ENCODE measurements at regions not wholly inside any gene's neighbourhood (a gene's known extent, or its start where the extent isn't known, plus 50 kb on each side); places are given as distances from the start of the nearest gene placed in this dataset.
"Not testable (repeated sequence)": the region's sequence is repeated elsewhere in the genome, so short reads cannot be mapped to it uniquely, and the experiment has no call there.

DNA sequence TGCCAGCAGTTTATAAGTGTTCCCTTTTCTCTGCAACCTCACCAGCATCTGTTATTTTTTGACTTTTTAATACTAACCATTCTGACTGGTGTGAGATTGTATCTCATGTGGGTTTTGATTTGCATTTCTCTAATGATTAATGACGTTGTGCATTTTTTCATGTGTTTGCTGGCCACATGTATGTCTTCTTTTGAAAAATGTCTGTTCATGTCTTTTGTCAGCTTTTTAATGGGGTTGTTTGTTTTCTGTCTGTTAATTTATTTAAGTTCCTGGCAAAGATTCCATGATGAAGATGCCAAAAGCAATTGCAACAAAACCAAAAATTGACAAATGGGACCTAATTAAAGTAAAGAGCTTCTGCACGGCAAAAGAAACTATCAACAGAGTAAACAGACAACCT, 137.2 kb upstream of the JCAD start:
- DNase-seq: not testable (repeated sequence)

DNA sequence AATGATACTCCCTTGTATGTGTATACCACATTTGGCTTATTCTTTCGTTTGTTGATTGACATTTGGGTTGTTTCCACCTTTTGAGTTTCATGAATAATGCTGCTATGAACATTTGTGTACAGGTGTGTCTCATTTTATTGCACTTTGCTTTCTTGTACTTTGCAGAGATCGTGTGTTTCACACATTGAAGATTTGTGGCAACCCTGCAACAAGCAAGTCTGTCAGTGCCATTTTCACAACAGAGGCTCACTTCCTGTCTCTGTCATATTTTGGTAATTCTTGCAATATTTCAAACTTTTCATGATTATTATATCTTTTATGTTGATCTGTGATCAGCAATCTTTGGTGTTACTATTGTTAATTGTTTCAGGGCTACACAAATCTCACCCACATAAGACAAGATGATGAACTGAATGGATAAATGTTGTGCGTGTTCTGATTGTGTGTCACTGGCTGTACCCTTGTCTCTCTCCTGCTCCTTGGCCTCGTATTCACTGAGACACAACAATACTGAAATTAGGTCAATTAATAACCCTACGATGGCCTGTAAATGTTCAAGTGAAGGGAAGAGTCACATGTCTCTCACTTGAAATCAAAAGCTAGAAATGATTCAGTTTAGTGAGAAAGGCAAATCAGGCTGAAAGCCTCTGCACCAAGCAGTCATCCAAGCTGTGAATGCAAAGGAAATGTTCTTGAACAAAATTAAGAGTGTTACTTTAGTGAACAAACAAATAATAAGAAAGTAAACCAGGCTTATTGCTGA, 133.6 kb upstream of the JCAD start:
- no peak for DNase-seq

DNA sequence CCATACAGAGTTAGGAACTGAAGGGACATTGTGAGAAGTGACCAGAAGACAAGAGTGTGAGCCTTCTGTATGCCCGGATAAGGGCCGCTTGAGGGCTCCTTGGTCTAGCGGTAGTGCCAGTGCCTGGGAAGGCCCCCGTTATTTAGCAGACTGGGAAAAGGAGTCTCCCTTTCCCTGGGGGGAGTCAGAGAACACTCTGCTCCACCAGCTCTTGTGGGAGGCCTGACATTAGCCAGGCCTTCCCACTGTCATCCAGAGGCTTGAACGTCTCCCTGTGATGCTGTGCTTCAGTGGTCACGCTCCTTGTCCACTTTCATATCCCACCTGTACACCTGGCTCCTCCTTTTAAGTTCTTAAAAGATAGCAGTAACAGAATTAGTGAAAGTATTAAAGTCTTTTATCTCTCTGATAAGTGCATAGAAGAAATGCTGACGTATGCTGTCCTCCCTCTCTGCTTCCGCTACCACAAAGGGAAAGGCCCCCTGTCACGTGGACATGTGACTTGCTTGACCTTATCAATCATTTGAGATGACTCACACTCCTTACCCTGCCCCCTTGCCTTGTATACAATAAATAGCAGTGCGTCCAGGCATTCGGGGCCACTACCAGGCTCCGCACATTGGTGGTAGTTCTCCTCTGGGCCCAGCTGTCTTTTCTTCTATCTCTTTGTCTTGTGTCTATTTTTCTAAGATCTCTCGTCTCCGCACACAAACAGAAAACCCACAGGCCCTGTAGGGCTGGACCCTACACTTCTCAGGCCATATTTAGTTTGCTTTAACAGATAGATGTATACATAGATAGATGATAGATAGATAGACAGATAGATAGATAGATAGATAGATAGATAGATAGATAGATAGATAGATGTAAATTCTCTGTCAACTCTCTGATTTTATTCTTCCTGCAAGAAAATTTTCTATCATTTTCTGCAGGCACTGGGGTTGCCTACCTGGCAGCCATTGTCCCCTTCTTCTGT, 131.5 kb upstream of the JCAD start:
- no peak for DNase-seq

DNA sequence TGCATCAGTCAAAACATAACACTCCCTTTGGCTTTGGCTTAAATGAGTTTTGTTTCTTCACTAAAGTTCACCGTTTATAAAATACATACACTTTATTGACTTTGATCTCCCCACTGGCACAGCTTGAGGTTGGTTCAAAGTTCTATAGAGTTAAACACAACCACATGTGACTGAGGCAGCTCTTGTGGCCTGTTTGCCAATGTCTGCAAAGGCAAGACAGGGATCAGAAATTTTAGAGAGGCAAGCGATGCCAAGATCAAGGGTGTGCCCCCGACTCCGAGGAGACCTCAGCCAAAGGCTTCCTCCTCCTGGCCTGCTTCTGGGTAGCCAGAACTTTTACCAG, 129.8 kb upstream of the JCAD start:
- no peak for DNase-seq

DNA sequence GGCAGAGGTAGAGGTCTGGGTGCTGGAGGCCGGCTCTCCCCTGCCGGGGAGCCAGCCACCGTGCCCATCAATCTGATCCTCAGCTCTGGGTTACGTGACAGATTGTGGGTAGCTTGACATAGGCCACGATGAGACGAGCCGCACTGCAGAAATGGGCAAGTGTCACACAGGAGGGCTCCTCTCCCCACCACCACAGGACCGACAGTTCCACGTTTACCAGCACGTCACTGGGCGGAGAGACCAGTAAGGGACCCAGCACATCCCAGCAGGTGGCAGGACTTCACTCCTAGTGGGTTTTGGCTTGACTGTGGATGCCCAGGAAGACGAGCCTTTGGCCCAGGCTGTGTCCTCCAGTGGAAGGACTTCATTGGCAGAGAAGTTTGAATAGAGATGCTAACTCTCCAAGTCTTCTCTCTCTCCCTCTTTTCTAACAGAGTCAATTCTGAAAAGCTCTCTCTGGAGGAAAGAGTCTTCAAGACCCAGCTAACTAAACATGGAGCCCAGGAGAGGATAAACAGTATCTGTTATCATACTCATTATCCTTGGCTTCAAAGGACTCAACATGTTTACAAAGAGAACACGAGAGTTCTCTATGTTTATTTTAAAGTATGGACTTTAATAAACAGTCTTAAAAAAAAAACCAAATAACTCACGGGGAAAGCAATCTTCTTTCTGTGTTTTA, 129.3 kb upstream of the JCAD start:
- DNase-seq: no peak

DNA sequence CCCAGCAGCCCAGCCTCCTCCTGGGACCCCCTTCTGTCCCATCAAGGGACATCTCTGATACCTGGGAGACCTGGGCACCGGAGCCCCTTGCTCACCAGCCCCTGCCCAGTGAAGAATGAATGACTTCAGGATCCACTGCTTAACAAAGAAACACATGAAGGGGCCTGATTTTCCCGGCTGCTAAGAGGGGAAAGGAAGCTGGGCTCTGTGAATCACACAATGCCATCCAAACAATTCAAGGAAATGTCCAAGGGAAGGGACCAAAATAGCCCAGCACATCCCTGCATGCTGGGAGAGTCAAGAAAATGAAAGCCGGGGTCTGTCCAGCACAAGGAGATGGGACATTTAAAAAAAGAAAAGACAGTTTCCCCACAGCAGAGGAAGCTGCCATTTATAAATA, 128.7 kb upstream of the JCAD start:
- no peak for DNase-seq

DNA sequence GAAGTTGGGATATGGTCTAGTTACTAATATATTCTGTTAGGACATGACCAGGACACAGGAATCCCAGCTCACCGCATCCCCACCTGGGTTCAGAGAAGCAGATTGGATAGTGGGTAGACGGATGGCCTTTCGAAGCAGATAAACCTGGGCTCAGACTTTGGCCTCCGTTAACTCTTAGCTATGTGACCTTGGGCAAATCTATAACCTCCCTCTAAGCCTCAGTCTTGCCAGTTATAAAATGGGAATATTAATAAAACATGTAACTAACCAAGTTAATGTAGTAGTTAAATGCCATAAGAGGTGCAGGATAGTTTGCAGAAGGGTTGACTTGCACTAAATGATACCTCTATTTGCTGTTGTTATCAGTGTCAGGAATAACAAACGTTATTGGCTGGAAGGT, 127.6 kb upstream of the JCAD start:
- no peak for DNase-seq

DNA sequence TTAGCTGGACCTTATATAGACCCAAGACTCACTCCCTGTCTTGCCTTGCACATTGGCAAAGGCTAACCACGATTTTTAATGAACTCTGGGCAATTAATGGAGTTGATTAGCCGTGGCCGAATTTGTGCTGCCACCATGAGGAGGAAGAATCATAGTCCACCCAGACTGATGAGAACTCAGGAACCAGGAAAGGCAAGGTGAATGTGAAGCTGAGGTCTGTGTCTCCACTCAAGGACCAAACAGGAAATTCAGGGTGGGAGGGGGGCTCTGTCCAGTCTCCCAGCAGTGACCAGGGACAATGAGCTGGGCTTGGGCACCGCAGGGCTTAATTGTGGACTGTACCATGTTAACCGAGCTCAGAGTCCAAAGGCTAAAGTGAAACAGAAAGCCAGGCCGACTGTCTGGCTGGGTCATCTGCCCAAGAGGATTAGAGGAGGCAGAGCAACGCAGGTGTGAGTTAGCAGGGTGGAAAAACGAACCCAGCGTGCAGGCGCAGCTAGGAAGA, 127.0 kb upstream of the JCAD start:
- DNase-seq: no peak

DNA sequence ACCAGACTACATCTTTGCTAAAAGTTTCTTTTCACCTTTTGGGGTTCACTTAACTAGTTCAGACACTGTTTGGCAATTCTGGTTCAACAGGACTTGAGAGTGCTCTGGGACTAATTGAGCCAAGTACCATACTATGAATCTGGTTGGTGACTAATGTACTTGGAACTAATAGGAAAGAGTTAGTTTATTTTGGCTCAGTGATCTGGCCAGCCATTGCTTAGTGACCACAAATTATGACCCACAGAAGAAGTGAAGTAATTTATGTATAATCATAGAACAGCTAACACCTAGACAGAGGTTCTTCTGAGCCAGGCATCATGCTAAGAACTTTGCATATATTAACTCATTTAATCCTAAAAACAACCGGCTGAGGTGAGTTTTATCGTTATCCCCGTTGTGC, 126.5 kb upstream of the JCAD start:
- no peak for DNase-seq

DNA sequence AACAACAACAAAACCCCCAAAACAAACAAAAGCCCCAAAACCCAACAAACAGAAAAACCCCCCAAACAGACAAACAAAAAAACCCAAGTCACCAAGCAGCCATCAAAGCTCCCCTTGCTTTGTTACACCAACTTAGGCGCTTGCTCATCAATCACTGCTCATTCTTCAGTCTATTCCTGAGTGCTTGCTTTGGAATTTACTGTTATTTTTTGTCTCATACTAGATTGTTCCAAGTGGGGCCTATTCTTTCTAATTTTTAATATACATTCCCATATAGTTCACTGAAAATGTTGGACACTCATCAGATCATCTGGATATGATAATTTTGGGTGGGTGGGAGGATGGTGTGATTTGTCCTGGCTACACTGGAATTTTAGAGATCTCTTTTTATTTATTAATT, 126.0 kb upstream of the JCAD start:
- no peak for DNase-seq

DNA sequence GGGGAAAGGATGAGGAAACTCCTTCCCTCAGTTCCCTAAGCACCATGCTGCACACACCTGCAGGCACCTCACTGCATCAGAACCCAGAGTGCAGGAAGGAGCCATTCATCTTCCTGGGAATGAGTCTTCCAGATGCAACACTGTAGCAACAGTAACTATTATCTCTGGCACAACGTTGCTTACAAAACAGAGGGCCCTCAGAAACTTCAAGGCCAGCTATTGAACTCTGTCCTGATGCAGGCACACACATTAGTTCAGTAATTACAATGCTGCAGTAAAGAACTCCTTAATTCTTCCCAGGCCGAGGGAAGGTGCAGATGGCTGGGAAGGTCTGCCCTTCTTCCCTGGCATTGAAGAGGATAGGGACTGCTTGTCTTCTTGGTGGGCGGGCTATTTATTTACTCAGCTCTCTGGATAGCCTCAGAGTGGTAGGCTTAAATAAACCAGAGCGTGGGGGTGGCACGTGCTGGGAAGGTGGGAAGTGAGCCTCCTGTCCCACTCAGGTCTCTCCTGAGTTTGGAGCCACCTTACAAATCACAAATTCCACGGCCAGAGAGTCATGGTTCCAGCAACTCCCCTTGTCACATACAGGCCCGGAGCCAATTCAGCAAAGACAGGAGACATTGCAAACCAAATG, 125.1 kb upstream of the JCAD start:
- DNase-seq: no peak

DNA sequence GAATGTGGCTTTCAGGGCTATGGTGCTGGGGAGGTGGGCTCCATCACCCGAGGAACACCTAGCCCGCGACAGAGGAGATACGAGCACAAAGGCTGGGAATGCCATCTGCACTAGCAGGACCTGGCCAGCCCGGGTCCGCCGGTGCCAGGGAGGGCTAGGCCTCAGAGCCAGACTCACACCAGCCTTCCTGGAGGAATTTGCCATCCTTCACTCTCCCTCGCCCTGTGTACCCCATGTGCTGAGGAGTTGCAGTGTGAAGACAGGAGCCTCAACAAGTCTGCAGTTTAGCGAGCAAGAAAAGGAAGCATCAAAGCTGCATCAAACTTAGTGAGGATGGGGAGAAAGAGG, 123.6 kb upstream of the JCAD start:
- no peak for DNase-seq

DNA sequence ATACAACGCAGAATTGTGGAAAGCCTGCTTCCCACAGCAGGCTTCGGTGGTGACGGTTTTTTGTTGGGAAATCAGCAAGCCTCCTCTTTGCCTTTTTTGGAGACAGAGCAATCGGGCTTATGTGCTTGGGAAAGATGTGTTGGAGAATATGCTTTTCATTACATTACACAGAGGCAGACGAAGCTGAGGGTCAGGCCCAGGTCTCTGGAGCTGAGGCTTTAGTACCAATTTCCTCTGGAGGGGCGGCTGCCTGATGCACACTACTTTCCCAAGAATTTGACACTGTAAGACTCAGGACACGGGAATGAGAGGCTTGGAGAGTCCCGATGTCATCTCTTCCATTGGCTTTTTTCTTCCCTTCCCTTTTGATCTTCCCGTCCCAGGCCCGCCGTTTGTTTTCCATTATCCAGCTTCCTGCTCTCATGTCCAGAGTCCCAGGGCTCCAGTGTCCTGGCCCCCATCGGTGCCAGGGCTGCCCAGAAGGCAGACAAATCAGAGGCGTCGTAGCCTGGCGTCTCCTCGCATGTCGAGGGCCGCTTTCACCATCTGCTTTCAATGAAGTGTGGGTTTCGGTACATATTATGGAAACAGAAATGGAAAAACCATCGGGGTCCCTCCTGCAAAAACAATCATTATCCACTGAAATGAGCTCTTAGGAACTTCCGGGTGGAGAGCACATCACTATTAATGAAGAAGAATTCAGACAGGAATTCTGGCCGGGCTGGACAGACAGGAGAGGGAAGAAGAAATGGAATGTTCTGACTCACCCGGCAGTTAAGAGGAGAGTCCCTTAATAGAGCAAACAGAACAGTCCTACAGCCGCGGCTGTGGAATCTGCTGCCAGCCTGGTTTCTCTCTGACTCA, 123.0 kb upstream of the JCAD start:
- no peak for DNase-seq

DNA sequence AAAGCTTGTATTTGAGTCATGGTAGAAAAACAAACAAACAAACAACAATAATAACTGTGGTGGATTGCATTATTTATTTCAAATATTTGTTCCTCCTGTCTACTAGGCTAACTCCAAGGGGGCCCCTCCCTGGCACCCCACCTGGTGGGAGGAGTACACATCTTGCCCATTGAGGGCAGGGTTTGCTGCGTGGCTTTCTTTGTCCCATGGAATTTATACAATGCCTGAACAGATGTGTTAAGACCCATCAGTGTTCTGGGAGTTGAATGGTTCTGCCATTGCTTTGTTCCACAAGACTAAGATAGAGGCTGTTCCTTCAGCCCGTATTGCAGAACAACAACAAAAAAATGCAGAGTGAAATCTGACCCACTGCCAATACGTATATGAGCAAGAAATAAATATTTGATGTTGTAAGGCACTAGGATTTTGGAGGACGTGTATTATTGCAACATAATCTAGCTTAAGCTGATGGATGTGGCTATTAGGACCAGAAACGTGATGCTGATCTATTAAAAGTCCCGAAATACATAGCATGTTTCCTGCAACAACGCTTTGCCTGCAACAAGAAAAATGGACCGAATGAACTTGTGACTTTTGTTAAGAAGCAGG, 119.1 kb upstream of the JCAD start:
- no peak for DNase-seq

DNA sequence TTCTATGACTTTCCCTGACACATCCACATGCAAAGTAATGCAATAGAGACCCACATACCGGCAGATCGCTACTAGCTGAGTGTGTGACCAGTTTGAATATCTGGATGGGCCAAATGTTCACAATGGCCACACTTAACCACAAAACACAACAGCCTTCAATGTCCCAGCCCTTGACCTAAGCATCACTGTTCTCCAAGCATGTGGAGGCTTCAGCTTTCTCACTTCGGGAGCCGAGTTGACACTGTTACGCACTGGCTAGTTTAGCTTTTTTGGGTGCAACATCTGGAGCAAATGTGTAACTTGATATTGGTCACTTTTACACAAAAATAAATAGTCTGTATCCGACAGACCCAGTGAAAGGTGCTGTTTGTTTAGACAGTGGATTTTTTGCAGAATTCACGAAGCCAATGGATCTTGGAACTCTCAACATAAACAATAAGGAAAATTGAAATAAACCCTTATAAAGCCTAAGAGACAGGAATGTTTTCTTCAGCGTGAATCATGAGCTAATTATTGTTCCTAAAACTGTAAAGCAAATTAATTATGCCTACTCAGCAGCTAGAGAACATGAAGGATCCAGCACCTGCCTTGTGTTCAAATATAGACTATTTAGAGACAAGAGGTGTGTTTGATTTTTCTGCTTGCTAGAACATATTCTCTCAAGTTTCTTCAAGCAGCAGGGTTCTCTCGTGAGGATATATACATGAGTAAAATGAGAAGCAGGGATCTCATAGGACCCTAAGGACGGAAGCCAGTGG, 117.6 kb upstream of the JCAD start:
- no peak for DNase-seq

DNA sequence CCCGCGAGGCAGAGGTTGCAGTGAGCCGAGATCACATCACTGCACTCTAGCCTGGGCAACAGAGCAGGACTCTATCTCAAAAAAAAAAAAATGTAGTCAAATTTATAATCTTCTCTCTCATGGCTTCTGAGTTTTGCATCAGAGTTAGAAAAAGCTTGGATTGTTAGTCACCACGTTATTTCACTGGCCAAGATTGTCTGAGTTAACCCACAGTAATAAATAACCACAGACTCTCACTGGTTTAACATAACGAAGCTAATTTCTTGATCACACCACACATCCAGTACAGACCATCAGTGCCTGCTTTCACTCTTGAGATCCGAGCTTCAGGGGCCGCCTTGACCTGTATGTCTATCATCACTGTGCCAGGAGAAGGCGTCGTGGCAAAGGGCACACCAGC, 116.8 kb upstream of the JCAD start:
- DNase-seq: no peak

DNA sequence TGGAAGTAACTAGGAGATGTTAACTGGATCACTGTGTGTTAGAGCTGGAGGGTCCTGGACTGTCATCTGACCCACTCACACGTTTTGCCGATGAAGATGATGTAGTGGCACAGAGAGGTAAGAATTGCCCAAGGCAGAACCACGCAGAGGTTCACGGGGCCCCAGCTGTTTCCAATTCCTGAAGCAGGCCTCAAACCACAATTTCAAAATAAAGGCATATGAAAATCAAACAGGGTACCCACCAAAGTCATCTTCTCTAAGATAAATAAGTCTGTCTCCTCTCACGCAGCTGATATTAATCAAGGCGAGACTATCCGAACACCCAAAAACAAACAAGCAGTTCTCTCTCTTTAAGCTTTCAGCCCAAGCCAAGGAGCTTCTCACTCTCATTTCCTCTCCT, 113.3 kb upstream of the JCAD start:
- no peak for DNase-seq

DNA sequence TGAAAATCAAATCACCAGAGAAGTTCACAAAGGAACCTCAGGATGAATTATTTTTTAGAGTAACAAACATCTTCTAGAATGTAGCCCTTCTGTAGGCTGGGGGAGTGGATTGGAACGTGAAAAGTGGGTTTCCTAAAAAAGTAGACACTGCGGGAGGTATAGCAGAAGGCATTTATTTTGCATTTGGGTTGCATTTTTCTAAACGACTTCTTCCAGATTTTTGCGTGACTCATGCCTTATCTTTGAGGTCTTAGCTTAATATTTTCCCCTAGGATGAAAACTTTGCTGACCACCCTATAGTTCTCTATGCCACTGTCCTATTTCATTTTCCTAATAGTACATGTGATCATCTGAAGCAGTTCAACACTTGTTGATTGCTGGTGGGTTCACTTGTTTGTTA, 112.7 kb upstream of the JCAD start:
- no peak for DNase-seq

DNA sequence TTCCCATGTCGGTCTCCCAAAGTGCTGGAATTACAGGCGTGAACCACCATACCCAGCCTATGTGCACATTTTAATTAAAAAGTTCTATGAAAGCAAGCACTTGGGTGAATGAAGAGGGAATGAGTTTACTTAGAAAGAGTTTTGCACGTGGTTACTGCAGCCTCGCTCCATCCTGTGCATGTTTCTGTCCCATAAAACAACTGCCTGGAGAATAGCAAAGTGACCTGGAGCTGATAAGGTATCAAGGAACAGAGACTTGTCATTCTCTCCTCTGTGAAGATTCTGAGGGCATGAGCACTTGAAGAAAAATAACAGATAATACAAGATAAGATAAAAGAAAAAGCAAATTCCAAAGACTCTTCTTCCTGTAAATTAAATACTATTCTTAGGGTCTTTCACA, 112.2 kb upstream of the JCAD start:
- no peak for DNase-seq

DNA sequence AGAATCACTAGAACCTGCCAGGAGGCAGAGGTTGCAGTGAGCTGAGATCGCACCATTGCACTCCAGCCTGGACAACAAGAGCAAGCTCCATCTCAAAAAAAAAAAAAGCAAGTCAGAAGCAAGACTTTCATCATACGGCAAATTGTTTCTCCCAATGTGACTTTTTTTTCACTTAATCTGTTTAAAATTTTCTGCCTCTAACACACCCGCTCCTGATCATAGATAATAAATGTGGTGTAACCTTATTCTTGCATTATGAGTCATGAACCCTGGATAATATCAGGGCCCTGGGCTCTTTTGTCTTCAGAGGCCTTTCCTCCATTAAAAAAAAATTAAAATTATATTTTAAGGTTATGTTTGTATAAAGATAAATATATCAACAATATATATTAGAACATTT, 111.4 kb upstream of the JCAD start:
- no peak for DNase-seq

DNA sequence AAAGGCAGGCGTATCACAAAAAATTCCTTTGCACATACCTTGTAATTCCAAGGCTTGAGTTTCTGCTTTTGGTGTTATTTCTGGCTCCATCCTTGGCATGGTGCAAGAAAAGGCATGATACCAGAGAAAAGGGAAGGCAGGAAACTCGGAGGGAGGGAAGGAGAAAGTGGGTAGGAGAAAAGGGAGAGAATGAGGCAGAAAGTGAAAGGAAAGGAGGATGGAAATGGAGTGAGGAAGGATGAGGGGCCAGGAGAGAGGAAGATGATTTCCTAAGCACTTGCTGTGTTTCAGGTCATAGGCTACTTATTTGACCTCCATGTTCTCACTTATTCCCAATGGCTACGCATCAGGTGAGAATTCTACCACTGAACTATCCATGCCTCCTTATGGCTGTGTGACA, 110.8 kb upstream of the JCAD start:
- DNase-seq: no peak

Data from midbrain (tissue), 1 donor.